ENCODE measurements at regions not wholly inside any gene's neighbourhood (a gene's known extent, or its start where the extent isn't known, plus 50 kb on each side); places are given as distances from the start of the nearest gene placed in this dataset.

- in situ Hi-C loops (cut with HindIII; ENCODE audit: low pct_unique_long_range_greater_than_20kb, low sequenced_read_pairs), result no loop called here
- DNase-seq (ENCODE audit: low read depth), result no peak
These were observed 96.7 kb upstream of the DBX1 start for GRCh38 chr11:20256925-20257324.

- DNase-seq (ENCODE audit: low read depth), result no peak
- in situ Hi-C loops (cut with HindIII; ENCODE audit: low pct_unique_long_range_greater_than_20kb, low sequenced_read_pairs), result no loop called here
These were observed 93.5 kb upstream of the DBX1 start for GRCh38 chr11:20253796-20254195.

GRCh38 chr11:20251496-20251895, 91.2 kb upstream of the DBX1 start:
- in situ Hi-C loops (cut with HindIII; ENCODE audit: low pct_unique_long_range_greater_than_20kb, low sequenced_read_pairs), result no loop called here
- DNase-seq (ENCODE audit: low read depth), result no peak

GRCh38 chr11:20250644-20251247, 90.5 kb upstream of the DBX1 start:
- in situ Hi-C loops (cut with HindIII; ENCODE audit: low pct_unique_long_range_greater_than_20kb, low sequenced_read_pairs), result no loop called here
- DNase-seq (ENCODE audit: low read depth), result no peak

GRCh38 chr11:20249796-20250195, 89.5 kb upstream of the DBX1 start:
- in situ Hi-C loops (cut with HindIII; ENCODE audit: low pct_unique_long_range_greater_than_20kb, low sequenced_read_pairs), result no loop called here
- DNase-seq (ENCODE audit: low read depth), result no peak

GRCh38 chr11:20249378-20249777, 89.1 kb upstream of the DBX1 start:
- DNase-seq (ENCODE audit: low read depth), result no peak

GRCh38 chr11:20248871-20249270, 88.6 kb upstream of the DBX1 start:
- in situ Hi-C loops (cut with HindIII; ENCODE audit: low pct_unique_long_range_greater_than_20kb, low sequenced_read_pairs), result no loop called here

More at GRCh38 chr11:20249378-20249777, 89.1 kb upstream of the DBX1 start:
- in situ Hi-C loops (cut with HindIII; ENCODE audit: low pct_unique_long_range_greater_than_20kb, low sequenced_read_pairs), result no loop called here

GRCh38 chr11:20248121-20248772, 88.0 kb upstream of the DBX1 start:
- DNase-seq (ENCODE audit: low read depth), result no peak
- in situ Hi-C loops (cut with HindIII; ENCODE audit: low pct_unique_long_range_greater_than_20kb, low sequenced_read_pairs), result no loop called here

More at GRCh38 chr11:20248871-20249270, 88.6 kb upstream of the DBX1 start:
- DNase-seq (ENCODE audit: low read depth), result no peak

- in situ Hi-C loops (cut with HindIII; ENCODE audit: low pct_unique_long_range_greater_than_20kb, low sequenced_read_pairs), result no loop called here
- no peak for DNase-seq (ENCODE audit: low read depth)
These were observed 87.3 kb upstream of the DBX1 start for GRCh38 chr11:20247591-20248007.

- in situ Hi-C loops (cut with HindIII; ENCODE audit: low pct_unique_long_range_greater_than_20kb, low sequenced_read_pairs), result no loop called here
- no peak for DNase-seq (ENCODE audit: low read depth)
These were observed 83.7 kb upstream of the DBX1 start for GRCh38 chr11:20243974-20244373.

GRCh38 chr11:20238712-20239111, 78.4 kb upstream of the DBX1 start:
- in situ Hi-C loops (cut with HindIII; ENCODE audit: low pct_unique_long_range_greater_than_20kb, low sequenced_read_pairs), result no loop called here
- no peak for DNase-seq (ENCODE audit: low read depth)

GRCh38 chr11:20235164-20235563, 74.9 kb upstream of the DBX1 start:
- in situ Hi-C loops (cut with HindIII; ENCODE audit: low pct_unique_long_range_greater_than_20kb, low sequenced_read_pairs), result no loop called here
- no peak for DNase-seq (ENCODE audit: low read depth)

GRCh38 chr11:20227631-20228030, 67.4 kb upstream of the DBX1 start:
- in situ Hi-C loops (cut with HindIII; ENCODE audit: low pct_unique_long_range_greater_than_20kb, low sequenced_read_pairs), result no loop called here

GRCh38 chr11:20226933-20227332, 66.7 kb upstream of the DBX1 start:
- in situ Hi-C loops (cut with HindIII; ENCODE audit: low pct_unique_long_range_greater_than_20kb, low sequenced_read_pairs), result no loop called here

More at GRCh38 chr11:20227631-20228030, 67.4 kb upstream of the DBX1 start:
- no peak for DNase-seq (ENCODE audit: low read depth)

GRCh38 chr11:20221566-20221965, 61.3 kb upstream of the DBX1 start:
- in situ Hi-C loops (cut with HindIII; ENCODE audit: low pct_unique_long_range_greater_than_20kb, low sequenced_read_pairs), result no loop called here
- no peak for DNase-seq (ENCODE audit: low read depth)

More at GRCh38 chr11:20226933-20227332, 66.7 kb upstream of the DBX1 start:
- no peak for DNase-seq (ENCODE audit: low read depth)

GRCh38 chr11:20213790-20214189, 53.5 kb upstream of the DBX1 start:
- in situ Hi-C loops (cut with HindIII; ENCODE audit: low pct_unique_long_range_greater_than_20kb, low sequenced_read_pairs), result no loop called here
- DNase-seq (ENCODE audit: low read depth), result no peak

- in situ Hi-C loops (cut with HindIII; ENCODE audit: low pct_unique_long_range_greater_than_20kb, low sequenced_read_pairs), result no loop called here
- DNase-seq (ENCODE audit: low read depth), result no peak
These were observed 51.4 kb upstream of the DBX1 start for GRCh38 chr11:20211691-20212090.

All from Caki2 (cell line).